NCI-H524 treated with DMSO at 0.1 percent for 48 hours (cell line): ENCODE measurements at regions not wholly inside any gene's neighbourhood (a gene's known extent, or its start where the extent isn't known, plus 50 kb on each side); places are given as distances from the start of the nearest gene placed in this dataset.
"Not testable (repeated sequence)": the region's sequence is repeated elsewhere in the genome, so short reads cannot be mapped to it uniquely, and the experiment has no call there.

ENCODE experiments used
- DNase-seq: peaks from one replicate; lab custom pipeline; 2025; lab: John Stamatoyannopoulos, UW

DNA sequence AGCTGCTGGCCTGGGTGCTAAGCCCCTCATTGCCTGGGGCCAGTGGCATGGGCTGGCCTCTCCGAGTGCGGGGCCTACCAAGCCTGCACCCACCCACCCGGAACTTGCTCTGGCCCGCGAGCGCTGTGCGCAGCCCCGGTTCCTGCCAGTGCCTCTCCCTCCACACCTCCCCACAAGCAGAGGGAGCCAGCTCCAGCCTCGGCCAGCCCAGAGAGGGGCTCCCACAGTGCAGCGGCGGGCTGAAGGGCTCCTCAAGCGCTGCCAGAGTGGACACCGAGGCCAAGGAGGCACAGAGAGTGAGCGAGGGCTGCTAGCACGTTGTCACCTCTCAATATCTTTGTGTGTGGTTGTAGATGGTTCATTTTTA, 74.8 kb upstream of the ATP1A1 start:
- not testable (repeated sequence) for DNase-seq

DNA sequence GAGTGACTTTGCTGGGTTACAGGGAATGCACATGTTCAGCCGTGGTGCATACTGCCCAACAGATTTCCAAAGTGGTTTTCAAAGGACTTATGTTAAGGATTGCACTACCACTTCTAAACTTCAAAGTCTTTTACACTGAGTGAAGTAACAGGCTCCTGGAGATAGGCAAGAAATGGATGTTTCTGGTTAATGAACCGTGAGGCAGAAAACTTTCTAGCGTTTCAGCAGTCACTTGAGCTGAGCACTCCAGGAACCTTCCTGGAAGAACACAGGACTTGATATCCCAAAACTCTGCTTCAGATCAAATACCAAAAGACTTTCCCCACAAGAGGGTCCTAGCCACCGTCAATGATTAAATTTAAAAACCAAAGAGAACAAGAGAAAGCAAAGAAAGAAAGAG, 74.3 kb upstream of the ATP1A1 start:
- DNase-seq, result no peak

DNA sequence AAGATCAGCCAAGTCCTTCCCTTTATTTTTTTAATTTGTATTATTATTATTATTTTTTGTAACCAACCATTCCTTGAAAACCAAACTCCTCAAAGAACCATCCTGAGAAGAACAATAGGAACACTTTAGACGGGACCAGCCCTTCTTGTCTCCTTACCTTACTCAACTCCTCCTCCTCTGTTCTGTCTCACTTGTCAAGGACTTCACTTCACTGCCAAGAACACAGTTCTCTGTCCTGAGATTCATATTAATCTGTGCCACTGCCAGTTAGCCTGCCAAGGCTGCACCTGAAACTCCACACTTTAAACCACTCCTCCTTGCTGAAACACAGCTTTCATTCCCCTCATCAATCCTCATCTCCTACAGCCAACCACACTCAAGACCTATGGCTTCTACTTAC, 73.8 kb upstream of the ATP1A1 start:
- no peak for DNase-seq

DNA sequence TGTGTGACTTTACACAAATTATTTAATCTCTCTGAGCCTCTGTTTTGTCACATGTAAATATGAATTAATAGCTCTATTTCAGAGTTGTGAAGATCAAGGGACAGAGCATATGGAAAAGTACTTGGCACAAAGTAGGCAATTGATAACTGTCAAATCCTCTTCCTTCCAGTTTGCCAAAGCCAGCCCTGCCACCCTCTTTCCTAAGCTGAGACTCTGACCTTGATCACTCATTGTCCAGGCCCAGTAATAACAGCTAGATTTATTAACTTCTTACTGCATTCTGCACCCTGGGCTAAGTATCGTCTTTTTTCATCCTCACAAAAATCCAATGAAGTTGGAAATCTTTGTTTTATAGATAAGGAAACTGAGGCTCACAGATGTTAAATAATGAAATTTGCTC, 70.8 kb upstream of the ATP1A1 start:
- no peak for DNase-seq

DNA sequence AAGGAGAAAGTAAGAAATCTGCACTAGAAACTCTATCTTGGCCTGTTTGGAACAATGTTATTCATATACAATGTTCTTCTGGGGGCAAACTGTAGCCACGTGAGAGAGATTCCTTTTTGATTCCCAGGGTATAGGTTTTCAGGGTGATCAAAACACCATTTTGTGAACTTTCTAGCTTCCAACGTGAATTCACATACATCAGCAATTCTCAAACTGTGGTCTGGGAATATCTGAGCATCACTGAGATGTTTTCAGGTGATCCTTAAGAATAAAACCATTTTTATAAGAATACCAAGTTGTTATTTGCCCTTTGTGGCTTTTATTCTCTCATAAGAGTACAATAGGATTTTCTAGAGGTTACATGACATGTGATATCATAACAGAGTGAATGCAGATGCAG, 66.9 kb upstream of the ATP1A1 start:
- DNase-seq, result no peak

DNA sequence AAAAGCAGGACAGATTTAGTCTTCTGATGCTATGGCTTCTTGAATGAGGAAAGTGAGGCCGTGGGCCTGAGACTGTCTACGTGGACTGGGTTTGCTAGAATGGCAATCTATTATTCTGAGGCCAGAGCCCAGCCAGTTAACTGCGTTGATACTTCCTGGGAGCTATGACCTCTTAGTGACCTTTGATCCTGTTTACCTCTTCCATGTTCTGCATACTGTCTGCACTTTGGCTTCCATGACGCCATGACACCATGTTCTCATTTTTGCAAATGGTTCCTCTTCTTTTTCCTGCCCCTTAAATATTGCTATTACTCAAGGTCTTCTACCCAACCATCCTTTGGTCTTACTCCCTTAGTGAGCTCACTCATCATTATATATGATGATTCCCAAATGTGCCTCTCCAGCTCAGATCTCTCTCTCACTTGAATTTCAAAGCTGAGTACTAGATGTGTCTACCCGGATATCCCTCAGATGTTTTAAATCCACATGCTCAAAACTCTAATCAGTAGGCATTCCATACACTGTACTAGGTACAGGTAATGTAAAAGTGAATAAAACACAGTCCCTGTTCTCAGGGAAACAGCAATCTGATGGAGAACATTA, 66.1 kb upstream of the ATP1A1 start:
- no peak for DNase-seq

DNA sequence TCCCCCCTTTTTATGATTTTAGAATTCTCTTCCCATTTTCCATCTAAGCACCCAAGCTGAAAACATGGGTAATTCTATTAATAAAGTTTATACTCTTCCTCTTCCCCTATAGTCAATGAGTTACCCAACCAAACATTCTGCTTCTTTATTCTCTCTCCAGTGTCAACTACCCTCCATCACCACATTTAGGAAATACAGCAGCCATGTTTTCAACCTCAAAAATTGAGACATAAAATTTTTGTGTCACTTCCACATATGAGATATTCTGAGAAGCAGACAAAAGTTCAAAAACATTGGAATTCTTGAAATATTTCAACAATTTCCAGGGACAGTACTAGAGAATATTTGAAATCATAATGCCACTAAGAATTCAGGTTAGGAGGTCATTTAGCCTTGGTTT, 64.8 kb upstream of the ATP1A1 start:
- DNase-seq, result no peak

DNA sequence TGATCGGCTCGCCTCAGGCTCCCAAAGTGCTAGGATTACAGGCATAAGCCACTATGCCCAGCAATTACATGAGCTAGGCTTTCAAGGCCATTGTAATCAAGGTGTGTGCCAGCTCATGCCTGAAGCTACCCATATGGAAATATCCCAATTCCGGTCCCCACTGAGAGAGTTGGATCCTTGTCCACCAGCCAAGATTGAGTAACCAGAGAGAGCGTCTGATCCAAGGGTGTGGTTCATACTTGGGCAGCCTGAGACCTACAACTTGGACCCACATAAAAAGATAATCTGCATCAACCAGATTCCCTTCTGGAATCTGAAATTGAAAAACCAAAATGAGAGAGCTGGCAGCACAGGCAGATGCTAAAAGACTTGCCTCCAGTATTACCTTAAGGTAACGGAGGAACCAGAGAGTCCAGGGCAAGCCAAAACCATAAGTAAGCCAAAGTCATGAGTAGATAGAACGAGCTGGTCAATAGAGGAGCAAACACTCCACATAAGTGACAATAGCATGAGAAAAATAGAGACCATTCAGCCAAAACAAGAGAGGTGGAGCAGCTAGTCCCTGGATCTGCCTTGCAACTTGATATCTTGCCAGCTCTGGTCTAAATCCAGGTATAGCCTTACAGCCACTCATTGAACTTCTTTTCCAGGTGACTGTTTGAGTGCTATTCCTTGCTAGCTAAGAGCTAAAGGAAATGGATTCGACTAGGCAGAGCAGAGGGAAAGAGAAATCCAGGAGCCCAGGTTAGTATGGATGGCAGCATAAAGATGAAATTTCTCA, 63.8 kb upstream of the ATP1A1 start:
- DNase-seq, result no peak

DNA sequence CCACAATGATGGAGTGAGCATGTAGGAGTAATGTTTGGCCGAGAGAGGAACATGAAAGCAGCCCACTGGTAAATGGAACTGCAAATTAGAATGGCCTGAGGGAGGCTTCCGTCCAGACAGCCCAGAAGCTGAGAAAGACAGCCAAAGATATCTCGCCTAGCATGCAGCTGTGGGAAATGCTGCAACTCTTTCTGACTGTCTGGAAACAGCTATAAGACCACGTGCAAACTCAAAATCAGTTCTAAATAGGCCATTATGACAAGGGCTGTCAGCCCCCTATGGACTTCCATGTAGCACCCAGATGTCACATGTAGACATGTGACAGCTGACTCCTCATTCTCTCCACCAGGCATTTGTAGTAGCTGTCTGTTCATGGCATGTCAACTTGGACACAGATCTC, 62.9 kb upstream of the ATP1A1 start:
- no peak for DNase-seq

DNA sequence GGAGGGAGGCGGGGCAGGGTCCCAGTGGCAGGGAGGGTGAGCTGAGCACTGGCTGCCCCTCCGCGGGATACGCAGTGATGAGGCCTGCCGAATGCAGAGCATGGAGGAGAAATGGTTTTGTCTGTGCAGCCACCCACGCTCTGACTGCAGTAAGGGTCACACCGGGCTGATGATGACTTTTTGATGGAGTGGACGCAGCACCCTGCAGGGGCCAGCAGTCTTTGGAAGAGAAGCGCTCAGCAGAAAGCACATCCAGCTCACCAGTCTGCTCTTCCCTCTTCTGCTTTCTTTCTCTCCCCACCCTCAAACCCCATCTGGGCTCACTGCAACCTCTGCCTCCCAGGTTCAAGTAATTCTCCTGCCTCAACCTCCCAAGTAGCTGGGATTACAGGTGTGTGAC, 61.9 kb upstream of the ATP1A1 start:
- DNase-seq, result no peak

DNA sequence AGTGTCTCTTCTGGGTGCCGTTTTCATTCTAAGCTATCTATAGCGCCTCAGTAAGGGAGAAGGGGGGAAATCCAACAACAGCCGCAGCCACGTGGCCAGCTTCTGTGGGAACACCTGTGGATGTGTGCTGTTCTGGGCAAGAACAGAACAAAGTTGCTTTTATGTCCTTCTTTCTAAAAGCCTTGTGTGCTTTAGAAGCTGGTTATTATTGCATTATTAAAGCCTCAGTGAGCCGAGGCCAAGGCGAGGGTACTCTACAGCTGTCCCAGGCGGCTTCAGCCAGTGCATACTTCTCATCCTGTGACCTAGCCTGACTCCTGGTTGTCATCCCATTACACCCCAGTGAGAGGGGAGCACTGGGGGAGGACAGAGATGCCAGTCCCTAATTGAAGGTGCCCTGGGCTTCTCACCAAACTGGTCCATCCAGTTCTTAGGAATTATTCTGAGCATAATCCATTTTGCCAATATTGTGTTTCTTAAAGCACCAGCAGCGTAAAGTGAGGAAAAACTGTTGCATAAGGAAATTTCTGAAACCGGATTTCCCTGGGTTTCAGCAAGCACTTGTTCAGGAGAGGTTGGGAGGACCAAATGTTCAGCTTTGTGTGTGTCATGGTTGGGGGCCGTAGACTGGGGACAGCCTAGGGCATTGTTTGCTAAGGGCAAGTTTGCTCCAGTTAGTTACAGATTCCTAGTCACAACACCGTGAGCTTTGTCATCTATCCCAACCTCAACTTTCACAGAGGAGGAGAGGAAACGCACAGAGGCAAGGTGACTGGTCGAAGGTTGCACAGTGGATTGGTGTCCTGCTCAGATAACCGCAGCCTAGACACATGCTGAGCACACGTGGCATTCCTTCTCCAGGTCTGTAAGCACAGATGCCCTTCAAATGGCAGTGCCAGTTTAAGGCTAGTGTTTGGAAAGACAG, 61.0 kb upstream of the ATP1A1 start:
- no peak for DNase-seq

DNA sequence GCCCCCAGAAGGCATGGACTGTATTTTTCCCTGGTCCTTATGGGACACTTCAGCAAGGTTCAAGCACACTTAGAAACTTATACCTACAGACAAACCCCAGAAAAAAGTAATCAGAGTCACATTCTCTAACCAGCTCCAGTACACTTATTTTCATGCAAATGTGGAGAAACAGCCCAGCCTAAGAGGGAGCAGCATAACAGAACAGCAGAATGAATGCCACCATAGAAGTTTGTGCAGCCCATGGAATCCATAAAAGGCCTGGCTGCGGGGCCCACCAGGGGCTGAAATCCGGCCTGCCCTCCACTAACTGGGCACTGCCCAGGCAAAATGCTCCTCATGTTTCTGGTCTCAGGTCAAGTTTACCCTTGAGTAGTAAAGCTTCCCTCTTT, 60.4 kb upstream of the ATP1A1 start:
- no peak for DNase-seq

DNA sequence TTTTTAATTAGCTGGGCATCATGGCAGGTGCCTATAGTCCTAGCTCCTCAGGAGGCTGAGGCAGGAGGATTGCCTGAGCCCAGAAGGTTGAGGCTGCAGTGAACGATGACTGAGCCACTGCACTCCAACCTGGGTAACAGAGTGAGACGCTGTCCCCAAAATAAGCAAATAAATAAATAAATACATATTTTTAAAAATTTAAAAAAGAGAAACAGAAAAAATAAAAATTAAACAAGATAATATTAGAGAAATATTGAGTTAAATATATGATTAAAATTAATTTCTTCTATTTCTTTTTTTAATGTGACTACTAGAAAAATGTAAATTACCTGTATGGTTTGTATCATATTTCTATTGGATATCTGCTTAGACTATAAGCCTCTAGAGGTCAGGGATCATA, 59.3 kb upstream of the ATP1A1 start:
- DNase-seq, result no peak

DNA sequence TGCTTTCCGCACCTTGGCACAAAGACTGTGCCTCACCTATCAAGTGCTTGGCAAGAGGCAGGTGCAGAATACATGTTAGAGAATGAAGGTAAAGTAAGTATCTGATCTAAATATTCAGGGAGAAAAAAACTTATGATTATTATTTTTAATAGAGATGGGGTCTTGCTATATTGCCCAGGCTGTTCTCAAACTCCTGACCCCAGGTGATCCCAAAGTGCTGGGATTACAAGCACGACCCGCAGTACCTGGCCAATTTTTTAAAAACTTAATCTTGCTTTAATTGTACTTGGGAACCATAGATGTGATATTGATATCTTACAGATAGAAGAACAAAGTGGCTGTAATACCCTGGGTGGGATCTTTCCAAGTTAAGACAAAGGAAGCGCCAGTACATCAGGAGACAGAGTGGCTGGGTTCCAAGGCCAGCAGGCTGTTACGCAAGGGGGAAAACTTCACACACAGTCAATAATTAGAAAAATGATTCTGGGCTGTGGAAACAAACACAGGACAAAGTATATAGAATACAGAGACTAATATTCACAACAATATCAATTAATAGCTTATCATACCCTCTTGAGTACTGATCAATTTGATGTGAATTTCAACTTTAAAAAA, 58.6 kb upstream of the ATP1A1 start:
- no peak for DNase-seq

DNA sequence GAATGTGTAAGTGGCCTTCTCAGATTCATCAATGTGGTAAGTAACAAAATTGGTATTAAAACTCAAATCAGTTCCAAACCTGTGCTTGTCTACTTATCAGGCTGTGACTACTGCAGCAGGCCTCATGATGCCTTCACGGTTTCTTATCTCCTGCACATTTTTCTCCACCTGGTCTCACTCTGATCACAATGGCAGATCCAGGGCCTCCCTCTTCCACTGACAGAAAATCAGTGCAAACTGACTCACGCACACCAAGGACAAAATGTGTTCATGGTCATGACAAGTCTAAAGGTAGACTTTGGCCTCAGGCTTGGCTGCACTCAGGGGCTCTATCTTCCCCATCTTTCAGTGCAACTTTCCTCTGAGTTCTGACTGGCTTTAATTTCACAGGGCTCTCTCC, 56.7 kb upstream of the ATP1A1 start:
- no peak for DNase-seq

DNA sequence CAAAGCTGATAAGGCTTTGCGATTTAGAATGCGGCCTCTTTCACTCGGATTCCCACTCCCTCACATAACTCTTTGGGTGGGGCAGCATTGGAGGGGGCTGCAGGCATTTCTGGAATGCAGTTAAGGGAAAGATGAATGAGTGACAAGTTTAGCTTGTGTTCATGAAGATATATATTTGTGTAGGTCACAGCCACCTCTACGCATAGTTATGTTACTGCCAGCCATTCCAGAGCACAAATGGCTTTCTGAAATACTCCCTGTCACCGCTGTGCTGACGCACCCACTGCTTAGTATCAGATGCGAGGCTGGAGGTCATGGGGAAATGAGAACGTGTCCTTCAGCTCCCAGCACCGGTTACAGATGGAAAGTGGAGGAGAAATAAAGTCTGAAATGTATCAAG, 54.1 kb upstream of the ATP1A1 start:
- no peak for DNase-seq

DNA sequence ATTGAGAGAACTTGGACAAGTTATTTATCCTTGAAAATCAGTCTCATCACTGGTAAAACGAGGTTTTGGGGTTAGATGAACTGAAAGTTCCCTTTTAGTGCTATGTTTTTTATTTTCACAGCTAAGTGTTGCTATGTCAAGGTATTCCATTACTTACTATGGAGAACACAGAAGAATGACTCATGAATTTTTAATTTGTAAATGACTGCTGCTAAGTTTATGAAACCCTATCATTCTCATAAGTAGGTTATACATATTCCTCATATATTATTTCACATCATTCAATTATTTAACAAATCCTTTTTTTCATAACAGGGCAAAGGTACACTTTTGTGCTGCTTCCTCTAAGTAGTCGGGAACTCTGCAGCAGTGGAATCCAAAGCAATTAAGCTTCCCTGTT, 52.2 kb upstream of the ATP1A1 start:
- no peak for DNase-seq

DNA sequence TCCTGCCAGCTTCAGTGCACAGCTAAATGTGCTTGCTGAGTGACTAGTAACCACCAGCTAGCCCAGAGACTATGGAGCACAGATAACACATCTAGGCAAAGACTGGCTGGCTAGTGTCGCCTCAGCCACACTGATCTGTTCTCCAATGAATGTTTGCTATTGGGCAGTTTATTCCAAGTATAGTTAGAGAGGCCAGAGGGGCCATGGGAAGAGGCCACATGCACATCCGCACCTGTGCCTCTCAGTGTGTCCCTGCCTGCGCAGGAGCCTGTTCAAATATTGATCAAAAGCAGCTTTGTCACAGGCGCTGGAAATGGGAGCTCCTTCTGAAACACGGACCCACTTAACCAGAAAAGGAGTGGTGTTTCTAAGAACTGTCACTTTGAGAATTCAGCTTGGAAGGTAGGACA, 51.3 kb upstream of the ATP1A1 start:
- DNase-seq, result no peak

DNA sequence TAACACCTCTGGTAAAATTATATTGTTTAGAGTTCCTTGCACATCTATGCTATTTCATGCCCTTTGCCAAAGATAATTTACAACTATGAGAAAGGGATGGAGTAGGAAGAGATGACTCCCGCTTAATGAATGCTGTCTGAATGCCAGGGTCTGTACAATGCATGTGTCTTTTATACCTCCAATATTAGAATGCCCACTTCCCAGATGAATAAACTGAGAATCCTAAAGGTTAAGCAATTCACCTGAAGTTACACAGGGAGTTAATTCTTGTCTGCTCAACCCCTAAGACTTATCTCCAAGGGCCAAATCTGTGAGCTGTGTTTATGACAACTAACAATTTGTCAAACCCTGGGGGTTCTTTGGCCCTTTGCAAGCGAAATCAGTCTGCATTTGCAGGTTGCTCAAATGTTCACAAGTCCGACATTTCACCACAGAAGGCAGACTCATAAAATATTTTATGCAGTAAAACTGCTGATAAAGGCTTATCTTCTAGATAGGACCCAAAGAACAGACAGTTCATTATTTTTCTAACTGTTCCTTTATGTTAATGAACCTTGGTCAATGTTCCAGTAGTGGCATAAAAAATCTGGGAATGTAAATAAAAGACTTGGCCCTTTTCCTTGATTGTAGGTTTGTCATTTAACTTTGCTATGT, 50.2 kb upstream of the ATP1A1 start:
- DNase-seq, result no peak
